ENCODE measurements at regions not wholly inside any gene's neighbourhood (a gene's known extent, or its start where the extent isn't known, plus 50 kb on each side); places are given as distances from the start of the nearest gene placed in this dataset.
"Not testable (repeated sequence)": the region's sequence is repeated elsewhere in the genome, so short reads cannot be mapped to it uniquely, and the experiment has no call there.

DNA sequence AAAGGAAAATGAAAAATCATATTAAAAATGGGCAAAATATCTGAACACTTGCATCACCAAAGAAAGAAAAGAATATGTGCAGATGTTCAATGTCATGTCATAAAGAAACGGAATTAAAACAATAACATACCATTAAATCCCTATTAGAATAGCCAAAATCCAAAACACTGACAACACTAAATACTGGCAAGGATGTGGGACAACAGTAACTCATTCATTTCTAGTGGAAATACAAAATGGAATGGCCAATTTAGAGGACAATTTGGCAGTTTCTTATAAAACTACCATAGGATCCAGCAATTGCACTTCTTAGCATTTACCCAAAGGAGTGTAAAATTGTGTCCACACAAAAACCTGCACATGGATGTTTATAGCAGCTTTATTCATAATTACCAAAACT, 542.5 kb upstream of the UBE2E2 start:
- DNase-seq (ENCODE audit: missing footprints), result no peak
- intact Hi-C loops (cut with DNase I), result no loop called here
- ATAC-seq, result no peak

- peak; percentile 20 for DNase-seq (ENCODE audit: missing footprints)
- intact Hi-C loops (cut with DNase I), result no loop called here
- no peak for ATAC-seq
Observed at GRCh38 chr3:22661121-22661700, 541.9 kb upstream of the UBE2E2 start.

DNA sequence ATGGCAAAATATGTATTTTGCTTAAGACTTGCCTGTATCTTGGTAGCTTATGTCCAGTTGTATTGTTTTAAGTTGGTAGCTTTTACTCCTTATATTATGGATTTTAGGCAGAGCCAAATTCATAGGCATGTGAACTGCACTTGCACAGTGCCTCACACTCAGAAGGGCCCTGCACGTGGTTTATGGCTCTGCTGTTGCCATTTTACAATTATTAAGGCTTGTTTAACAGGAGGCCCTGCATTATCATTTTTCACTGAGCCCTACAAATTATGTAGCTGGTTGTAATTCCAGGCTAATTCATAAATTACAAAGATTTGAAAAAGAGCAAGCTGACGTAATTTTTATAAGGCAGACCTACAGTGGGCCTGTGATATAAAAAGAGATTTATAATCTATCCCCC, 537.6 kb upstream of the UBE2E2 start:
- ATAC-seq, result no peak
- intact Hi-C loops (cut with DNase I), result no loop called here
- no peak for DNase-seq (ENCODE audit: missing footprints)

DNA sequence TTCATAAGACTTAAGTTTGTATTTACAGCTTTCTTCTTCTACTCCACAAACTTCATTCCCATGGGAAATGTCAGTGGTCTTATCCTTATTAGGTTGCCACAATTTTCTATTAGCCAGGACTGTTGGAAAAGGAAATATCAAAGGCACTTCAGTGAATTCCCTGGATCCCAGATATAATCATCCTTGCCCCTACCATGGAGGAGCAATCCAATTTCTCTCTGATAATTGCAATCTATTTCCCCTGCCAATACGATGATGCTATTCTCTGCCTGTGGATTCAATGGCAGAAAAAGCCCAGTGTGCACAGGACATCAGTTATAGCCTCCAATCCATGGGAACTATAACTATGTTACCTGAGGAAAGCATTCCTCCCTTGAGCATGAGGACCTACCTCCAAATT, 536.4 kb upstream of the UBE2E2 start:
- intact Hi-C loops (cut with DNase I), result no loop called here
- ATAC-seq (no peak), DNase-seq (ENCODE audit: missing footprints) (no peak)

- no peak for ATAC-seq
- DNase-seq (ENCODE audit: missing footprints), result no peak
- intact Hi-C loops (cut with DNase I), result no loop called here
Observed at GRCh38 chr3:22671848-22672247, 531.3 kb upstream of the UBE2E2 start.

GRCh38 chr3:22684739-22685138, 518.4 kb upstream of the UBE2E2 start:
- no peak for ATAC-seq
- no peak for DNase-seq (ENCODE audit: missing footprints)
- intact Hi-C loops (cut with DNase I), result no loop called here

- ATAC-seq (no peak), DNase-seq (ENCODE audit: missing footprints) (no peak)
- intact Hi-C loops (cut with DNase I), result no loop called here
Observed at GRCh38 chr3:22685597-22685996, 517.5 kb upstream of the UBE2E2 start.

DNA sequence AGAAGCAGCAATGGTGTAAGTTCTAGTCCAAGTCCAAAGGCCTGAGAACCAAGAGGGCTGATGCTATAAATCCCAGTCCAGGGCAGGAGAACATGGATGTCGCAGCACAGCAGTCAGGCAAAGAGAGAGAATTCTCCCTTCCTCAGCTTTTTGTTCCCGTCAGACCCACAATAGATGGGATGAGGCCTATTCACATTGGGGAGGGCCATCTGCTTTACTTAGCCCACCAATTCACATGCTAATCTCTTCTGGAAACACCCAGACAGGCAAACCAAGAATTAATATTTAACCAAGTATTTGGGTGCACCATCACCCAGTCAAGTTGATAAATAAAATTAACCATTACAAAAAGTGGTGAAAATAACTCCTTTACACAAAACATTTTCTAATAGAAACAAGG, 511.7 kb upstream of the UBE2E2 start:
- DNase-seq (ENCODE audit: missing footprints), result no peak

GRCh38 chr3:22691856-22692628, 511.1 kb upstream of the UBE2E2 start:
- ATAC-seq (no peak), DNase-seq (ENCODE audit: missing footprints) (no peak)
- intact Hi-C loops (cut with DNase I), result no loop called here

More for the DNA sequence above, 511.7 kb upstream of the UBE2E2 start:
- intact Hi-C loops (cut with DNase I), result no loop called here
- ATAC-seq, result no peak

DNA sequence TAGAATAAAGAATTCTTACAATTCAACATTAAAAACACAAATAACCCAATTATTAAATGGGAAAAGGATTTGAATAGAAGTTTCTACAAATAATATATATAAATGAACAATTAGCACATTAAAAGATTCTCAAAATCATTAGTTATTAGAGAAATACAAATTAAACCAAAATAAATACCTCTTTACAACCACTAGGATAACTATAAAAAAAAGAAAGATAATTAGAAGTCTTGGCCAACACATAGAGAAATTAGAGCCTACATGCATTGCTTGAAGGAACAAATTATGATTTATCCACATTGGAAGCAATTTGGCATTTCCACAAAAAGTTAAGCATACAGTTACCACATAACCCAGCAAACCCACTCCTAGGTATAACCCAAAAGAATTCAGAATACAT, 502.3 kb upstream of the UBE2E2 start:
- intact Hi-C loops (cut with DNase I), result no loop called here
- DNase-seq (ENCODE audit: missing footprints) (no peak), ATAC-seq (no peak)

- ATAC-seq (no peak), DNase-seq (ENCODE audit: missing footprints) (no peak)
- intact Hi-C loops (cut with DNase I), result no loop called here
Observed at GRCh38 chr3:22704166-22704565, 499.0 kb upstream of the UBE2E2 start.

DNA sequence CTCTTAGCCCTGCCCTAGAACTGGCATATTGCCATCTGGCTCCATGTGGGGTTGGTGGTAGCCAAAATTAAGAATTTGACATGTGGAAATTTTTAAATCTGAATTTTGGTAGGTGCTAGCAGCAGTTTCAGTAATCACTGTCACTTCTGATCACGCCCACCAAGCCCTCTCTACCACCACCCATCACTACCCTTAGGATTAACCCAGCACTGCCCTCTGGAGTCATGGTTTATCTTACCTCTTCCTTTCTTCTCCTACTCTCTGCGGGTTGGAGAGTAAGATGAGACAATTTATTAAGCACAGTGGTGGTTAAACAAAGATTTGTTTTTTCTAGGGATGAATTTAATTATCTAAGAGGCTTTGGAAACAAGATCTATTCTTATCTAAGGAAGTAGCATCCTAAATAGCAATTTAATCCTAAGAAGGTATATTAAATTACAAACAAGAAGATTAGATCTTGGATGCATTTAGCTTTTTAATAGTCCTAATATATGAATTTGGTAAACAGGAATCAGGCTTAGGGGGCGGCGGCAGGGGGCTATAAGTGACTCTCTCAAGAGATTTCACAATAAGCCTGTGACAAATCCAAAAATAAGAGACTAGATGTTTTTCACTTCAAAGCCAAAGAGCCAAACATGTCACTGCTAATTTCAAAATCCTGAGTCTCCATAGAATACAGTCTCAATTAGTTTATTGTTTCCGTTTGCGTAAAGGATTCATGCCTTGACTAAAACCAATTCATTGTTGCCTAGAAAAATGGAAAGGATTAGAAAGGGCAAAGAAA, 498.4 kb upstream of the UBE2E2 start:
- intact Hi-C loops (cut with DNase I), result no loop called here
- DNase-seq (ENCODE audit: missing footprints) (no peak), ATAC-seq (no peak)

DNA sequence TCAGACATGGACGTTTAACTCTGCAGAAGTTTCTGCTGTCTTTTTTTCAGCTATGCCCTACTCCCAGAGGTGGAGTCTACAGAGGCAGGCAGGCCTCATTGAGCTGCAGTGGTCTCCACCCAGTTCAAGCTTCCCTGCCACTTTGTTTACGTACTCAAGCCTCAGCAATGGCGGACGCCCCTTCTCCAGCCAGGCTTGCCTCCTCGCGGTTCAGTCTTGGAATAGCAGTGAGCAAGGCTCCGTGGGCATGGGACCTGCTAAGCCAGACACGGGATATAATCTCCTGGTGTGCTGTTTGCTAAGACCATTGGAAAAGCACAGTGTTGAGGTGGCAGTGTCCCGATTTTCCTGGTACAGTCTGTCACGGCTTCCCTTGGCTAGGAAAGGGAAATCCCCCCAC, 496.2 kb upstream of the UBE2E2 start:
- DNase-seq (ENCODE audit: missing footprints); ATAC-seq; intact Hi-C loops (cut with DNase I): not testable (repeated sequence)

- ATAC-seq (no peak), DNase-seq (ENCODE audit: missing footprints) (no peak)
- intact Hi-C loops (cut with DNase I), result no loop called here
Observed at GRCh38 chr3:22713936-22714335, 489.2 kb upstream of the UBE2E2 start.

GRCh38 chr3:22714749-22715148, 488.4 kb upstream of the UBE2E2 start:
- ATAC-seq, result no peak
- no peak for DNase-seq (ENCODE audit: missing footprints)
- intact Hi-C loops (cut with DNase I), result no loop called here

- no peak for ATAC-seq
- intact Hi-C loops (cut with DNase I), result no loop called here
Observed at GRCh38 chr3:22720596-22720995, 482.5 kb upstream of the UBE2E2 start.

GRCh38 chr3:22724420-22724819, 478.7 kb upstream of the UBE2E2 start:
- intact Hi-C loops (cut with DNase I), result no loop called here
- DNase-seq (ENCODE audit: missing footprints) (no peak), ATAC-seq (no peak)

More at GRCh38 chr3:22720596-22720995, 482.5 kb upstream of the UBE2E2 start:
- DNase-seq (ENCODE audit: missing footprints), result no peak

- intact Hi-C loops (cut with DNase I), result no loop called here
Observed at GRCh38 chr3:22728406-22728805, 474.7 kb upstream of the UBE2E2 start.

DNA sequence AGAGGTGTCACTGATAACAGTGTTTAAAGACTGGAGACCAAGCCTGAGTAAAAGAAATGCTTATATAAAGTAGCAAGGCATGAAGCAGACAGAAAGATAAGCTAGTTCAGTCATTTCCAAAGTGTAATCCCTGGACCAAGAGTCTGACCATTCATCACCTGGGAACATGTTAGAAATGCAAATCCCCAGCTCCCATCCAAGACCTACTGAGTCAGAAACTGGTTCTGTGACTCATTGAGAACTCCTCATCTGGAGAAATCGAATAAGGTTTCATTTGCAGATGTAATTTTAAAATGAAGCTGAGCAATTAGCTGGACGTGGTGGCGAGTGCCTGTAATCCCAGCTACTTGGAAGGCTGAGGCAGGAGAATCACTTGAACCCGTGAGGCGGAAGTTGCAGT, 473.9 kb upstream of the UBE2E2 start:
- intact Hi-C loops (cut with DNase I), result no loop called here
- no peak for DNase-seq (ENCODE audit: missing footprints)

More at GRCh38 chr3:22728406-22728805, 474.7 kb upstream of the UBE2E2 start:
- no peak for DNase-seq (ENCODE audit: missing footprints)
- ATAC-seq, result no peak

DNA sequence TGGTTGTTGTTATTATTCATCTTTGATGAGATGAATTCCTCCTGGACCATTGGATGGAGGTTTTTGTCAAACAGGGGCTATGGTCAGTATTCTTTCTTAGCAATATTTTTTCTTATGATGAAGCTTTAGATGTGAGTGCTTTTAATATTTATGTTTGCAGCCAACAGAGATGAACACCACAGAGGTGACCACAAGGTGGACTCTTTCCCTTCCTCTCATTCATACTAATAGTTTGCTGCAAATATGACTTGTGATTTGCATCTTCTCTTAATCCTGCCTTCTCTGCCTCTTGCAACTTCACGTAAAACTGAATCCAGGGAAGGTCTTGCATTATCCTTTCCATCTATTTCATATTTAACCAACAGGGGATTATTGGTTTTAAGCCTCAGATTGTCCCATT, 473.1 kb upstream of the UBE2E2 start:
- ATAC-seq (no peak), DNase-seq (ENCODE audit: missing footprints) (no peak)
- intact Hi-C loops (cut with DNase I), result no loop called here

More for the DNA sequence above, 473.9 kb upstream of the UBE2E2 start:
- ATAC-seq, result no peak
